GM12892 (cell line): ENCODE measurements at regions not wholly inside any gene's neighbourhood (a gene's known extent, or its start where the extent isn't known, plus 50 kb on each side); places are given as distances from the start of the nearest gene placed in this dataset.

ENCODE experiments used
- POLR2A ChIP-seq: IDR thresholded peaks from 2 replicates; pipeline ENCODE4 v1.6.1; 2011; ENCODE audit warnings: low read depth, low read length, control low read depth
- POLR2AphosphoS5 ChIP-seq: IDR thresholded peaks from 2 replicates; pipeline ENCODE4 v1.6.1; 2011; ENCODE audit warnings: low read depth, low read length, control low read depth

- no peak for TF ChIP-seq POLR2AphosphoS5
- TF ChIP-seq POLR2A, result no peak
These were observed 159.4 kb downstream of the MAGEB5 start for GRCh38 chrX:26375346-26375745.
